Uterus (tissue), 3 donors: ENCODE measurements at regions not wholly inside any gene's neighbourhood (a gene's known extent, or its start where the extent isn't known, plus 50 kb on each side); places are given as distances from the start of the nearest gene placed in this dataset.

Experiments
- DNase-seq, 2 donors: peaks; one replicate each; pipeline ENCODE4 v3.0.0-alpha.2; 2019 to 2020
- H3K27ac ChIP-seq, 2 donors: fragments of 200-600 bp; sonication (generic); 1 replicate in 1 of 2; 2 replicates in 1 of 2; pipeline ENCODE4 v1.5.1; 2016 to 2018
- H3K27me3 ChIP-seq, 2 donors: fragments of 200-600 bp; sonication (generic); one replicate each; pipeline ENCODE4 v1.5.1; 2018 to 2019; ENCODE audit warnings: control low read depth in 1 of 2
- H3K36me3 ChIP-seq, 2 donors: fragments of 200-600 bp; sonication (generic); one replicate each; pipeline ENCODE4 v1.5.1; 2019; ENCODE audit warnings: control low read depth in 1 of 2
- H3K4me1 ChIP-seq, 2 donors: fragments of 200-600 bp; sonication (generic); one replicate each; pipeline ENCODE4 v1.5.1; 2018 to 2019; ENCODE audit warnings: control low read depth in 1 of 2
- H3K4me3 ChIP-seq, 2 donors: fragments of 200-600 bp; sonication (generic); 1 replicate in 1 of 2; 2 replicates in 1 of 2; pipeline ENCODE4 v1.5.1; 2018 to 2019; ENCODE audit warnings: mild to moderate bottlenecking in 1 of 2
- H3K9me3 ChIP-seq, 2 donors: fragments of 200-600 bp; sonication (generic); one replicate each; pipeline ENCODE4 v1.5.1; 2019; ENCODE audit warnings: control low read depth in 1 of 2
- CTCF ChIP-seq, 4 experiments: fragments of 200-600 bp in 2 of 4; fragments of 450-650 bp in 2 of 4; sonication (generic) in 2 of 4; IDR thresholded peaks; one replicate each; pipeline ENCODE4 v1.5.1; 2016 to 2019; ENCODE audit warnings: antibody characterized with exemption in 4 of 4, mild to moderate bottlenecking in 2 of 4, moderate library complexity in 1 of 4
- POLR2A ChIP-seq, 2 donors: fragments of 450-650 bp; IDR thresholded peaks; one replicate each; pipeline ENCODE4 v1.6.1; 2016; ENCODE audit warnings: antibody characterized with exemption in 2 of 2, mild to moderate bottlenecking in 1 of 2, moderate library complexity in 1 of 2
- intact Hi-C: fragments of 100-400 bp; cut with DNase I; formaldehyde crosslinking; loops from one replicate; pipeline ENCODE4 v1.15.1; 2023; ENCODE audit warnings: low total_unique reads
- donor health status: DM: yes; HTN: yes; CAD: no.

GRCh38 chr19:32124585-32124984 lies 220.8 kb upstream of the ZNF507 start:
- Histone ChIP-seq H3K27me3 (no peaks in the 10 kb centered on the region), H3K4me3 (no peak overlapping the region), H3K9me3 (no peaks in the 10 kb centered on the region), H3K4me1 (peaks cover under 1% of the 10 kb centered on the region in 2 donors), H3K27ac (no peak overlapping the region), H3K36me3 (no peaks in the 10 kb centered on the region)
- intact Hi-C loops = no loop called here
- no peak for TF ChIP-seq POLR2A (IDR thresholded peaks at IDR 0.05)
- no peak for TF ChIP-seq CTCF (IDR thresholded peaks at IDR 0.05)
- no peak for DNase-seq

- Histone ChIP-seq H3K36me3 (no peaks in the 10 kb centered on the region), H3K4me1 (peaks cover 4 to 7% of the 10 kb centered on the region in 2 donors), H3K4me3 (no peak overlapping the region), H3K27me3 (no peaks in the 10 kb centered on the region), H3K9me3 (no peaks in the 10 kb centered on the region), H3K27ac (peak overlapping the region; percentile 52 to 78)
- intact Hi-C loops = no loop called here
- peak; percentile 79 to 92 for DNase-seq
- TF ChIP-seq POLR2A (IDR thresholded peaks at IDR 0.05) = no peak
- no peak for TF ChIP-seq CTCF (IDR thresholded peaks at IDR 0.05)
Measured at GRCh38 chr19:32129141-32129540, 216.3 kb upstream of the ZNF507 start.

- Histone ChIP-seq H3K9me3 (no peaks in the 10 kb centered on the region), H3K4me1 (peaks cover 4 to 7% of the 10 kb centered on the region in 2 donors), H3K27ac (peak overlapping the region; percentile 52 to 78), H3K4me3 (no peak overlapping the region), H3K27me3 (no peaks in the 10 kb centered on the region), H3K36me3 (no peaks in the 10 kb centered on the region)
- intact Hi-C loops = no loop called here
- peak; percentile 42 to 67 for DNase-seq
- TF ChIP-seq CTCF (IDR thresholded peaks at IDR 0.05) (no peak), POLR2A (IDR thresholded peaks at IDR 0.05) (no peak)
Measured at GRCh38 chr19:32130332-32130731, 215.1 kb upstream of the ZNF507 start.

GRCh38 chr19:32131005-32131404 lies 214.4 kb upstream of the ZNF507 start:
- peak in 1 of 2 donors; percentile 24 for DNase-seq

GRCh38 chr19:32138416-32138815 lies 207.0 kb upstream of the ZNF507 start:
- intact Hi-C loops = no loop called here
- H3K4me3 ChIP-seq = no peak overlapping the region
- no peaks in the 10 kb centered on the region for H3K27me3 ChIP-seq
- no peak overlapping the region for H3K27ac ChIP-seq
- H3K4me1 ChIP-seq = no peaks in the 10 kb centered on the region
- no peak for TF ChIP-seq POLR2A (IDR thresholded peaks at IDR 0.05)
- no peak for TF ChIP-seq CTCF (IDR thresholded peaks at IDR 0.05)
- no peaks in the 10 kb centered on the region for H3K36me3 ChIP-seq
- DNase-seq = no peak
- no peaks in the 10 kb centered on the region for H3K9me3 ChIP-seq

More at GRCh38 chr19:32131005-32131404, 214.4 kb upstream of the ZNF507 start:
- Histone ChIP-seq H3K27ac (peak overlapping the region in 1 of 2 donors; percentile 78), H3K9me3 (no peaks in the 10 kb centered on the region), H3K4me1 (peaks cover 4 to 7% of the 10 kb centered on the region in 2 donors), H3K27me3 (no peaks in the 10 kb centered on the region), H3K36me3 (no peaks in the 10 kb centered on the region), H3K4me3 (no peak overlapping the region)
- intact Hi-C loops = no loop called here
- no peak for TF ChIP-seq POLR2A (IDR thresholded peaks at IDR 0.05)
